ENCODE measurements at regions not wholly inside any gene's neighbourhood (a gene's known extent, or its start where the extent isn't known, plus 50 kb on each side); places are given as distances from the start of the nearest gene placed in this dataset.
"Not testable (repeated sequence)": the region's sequence is repeated elsewhere in the genome, so short reads cannot be mapped to it uniquely, and the experiment has no call there.

DNA sequence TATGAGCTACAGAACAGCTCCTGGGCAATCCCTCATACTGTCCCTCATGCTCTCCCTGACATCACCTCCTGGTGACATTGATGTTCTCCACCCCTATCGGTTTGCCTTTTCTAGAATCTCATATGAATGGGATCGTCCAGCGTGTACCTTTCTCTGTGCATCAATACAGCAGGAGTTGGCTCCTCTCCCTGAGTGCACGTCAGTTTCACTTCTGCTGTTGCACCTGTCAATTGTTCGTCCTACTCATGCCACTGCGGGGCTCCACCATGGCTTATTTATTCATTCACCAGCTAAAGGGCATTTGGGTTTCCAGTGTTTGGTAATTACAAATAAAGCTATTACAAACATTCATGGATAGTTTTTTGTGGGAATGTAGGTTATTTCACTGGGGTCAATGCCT lies 269.1 kb upstream of the ZFP42 start:
- DNase-seq (no peak), ATAC-seq (ENCODE audit: low FRiP score) (no peak)
- no peaks in the 10 kb centered on the region for H3K4me1 ChIP-seq (ENCODE audit: control insufficient read depth in 1 of 2, insufficient read depth in 2 of 2, low read length in 2 of 2)
- H3K27me3 ChIP-seq (ENCODE audit: control insufficient read depth in 1 of 2, insufficient read depth in 2 of 2, low read length in 1 of 2) = no peaks in the 10 kb centered on the region
- 95 to 96% methylated on average over 6 of the region's 6 CpGs for WGBS, 2 donors
- H3K27ac ChIP-seq (ENCODE audit: low read depth in 1 of 2, low read length in 2 of 2) = no peak overlapping the region
- no peaks in the 10 kb centered on the region for H3K9me3 ChIP-seq (ENCODE audit: control insufficient read depth, low read length)
- intact Hi-C loops (cut with DNase I) = no loop called here
- H3K36me3 ChIP-seq (ENCODE audit: control insufficient read depth in 1 of 2, insufficient read depth in 2 of 2, low read length in 1 of 2) = no peaks in the 10 kb centered on the region
- no peak overlapping the region for H3K4me3 ChIP-seq (ENCODE audit: low read length in 2 of 2)

DNA sequence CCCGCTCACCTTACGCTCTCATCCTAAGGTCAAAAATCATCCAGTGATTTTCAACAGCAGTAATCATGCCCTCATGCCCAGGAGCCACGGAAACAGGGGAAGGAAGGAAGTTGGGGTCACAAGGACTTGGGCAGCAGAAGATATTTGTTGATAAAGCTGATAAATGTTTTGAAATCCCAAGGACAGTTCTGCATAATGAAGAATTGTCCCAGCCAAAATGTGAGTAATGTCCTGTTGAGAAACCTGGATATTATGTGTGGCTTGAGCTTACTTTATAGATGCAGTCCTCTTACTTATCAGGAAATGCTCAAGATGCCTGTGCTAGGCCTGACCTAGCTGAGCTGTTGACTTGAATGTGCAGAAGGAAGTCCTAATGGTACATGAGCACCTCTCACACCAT lies 263.0 kb upstream of the ZFP42 start:
- no peak for ATAC-seq (ENCODE audit: low FRiP score)
- Histone ChIP-seq H3K9me3 (ENCODE audit: control insufficient read depth, low read length) (no peaks in the 10 kb centered on the region), H3K36me3 (ENCODE audit: control insufficient read depth in 1 of 2, insufficient read depth in 2 of 2, low read length in 1 of 2) (no peaks in the 10 kb centered on the region), H3K27ac (ENCODE audit: low read depth in 1 of 2, low read length in 2 of 2) (no peak overlapping the region), H3K4me3 (ENCODE audit: low read length in 2 of 2) (no peak overlapping the region), H3K27me3 (ENCODE audit: control insufficient read depth in 1 of 2, insufficient read depth in 2 of 2, low read length in 1 of 2) (no peaks in the 10 kb centered on the region), H3K4me1 (ENCODE audit: control insufficient read depth in 1 of 2, insufficient read depth in 2 of 2, low read length in 2 of 2) (no peaks in the 10 kb centered on the region)
- WGBS, 2 donors = 89 to 91% methylated on average over 3 of the region's 3 CpGs
- no peak for DNase-seq
- intact Hi-C loops (cut with DNase I) = no loop called here

- no peaks in the 10 kb centered on the region for H3K27me3 ChIP-seq (ENCODE audit: control insufficient read depth in 1 of 2, insufficient read depth in 2 of 2, low read length in 1 of 2)
- no peak for DNase-seq
- ATAC-seq (ENCODE audit: low FRiP score) = no peak
- no peaks in the 10 kb centered on the region for H3K4me1 ChIP-seq (ENCODE audit: control insufficient read depth in 1 of 2, insufficient read depth in 2 of 2, low read length in 2 of 2)
- intact Hi-C loops (cut with DNase I) = no loop called here
- H3K9me3 ChIP-seq (ENCODE audit: control insufficient read depth, low read length) = peaks cover 3% of the 10 kb centered on the region
- no peak overlapping the region for H3K27ac ChIP-seq (ENCODE audit: low read depth in 1 of 2, low read length in 2 of 2)
- H3K36me3 ChIP-seq (ENCODE audit: control insufficient read depth in 1 of 2, insufficient read depth in 2 of 2, low read length in 1 of 2) = no peaks in the 10 kb centered on the region
- no peak overlapping the region for H3K4me3 ChIP-seq (ENCODE audit: low read length in 2 of 2)
- 71 to 81% methylated on average over 1 of the region's 1 CpG for WGBS, 2 donors
Observed at GRCh38 chr4:187739771-187740170, 255.8 kb upstream of the ZFP42 start.

DNA sequence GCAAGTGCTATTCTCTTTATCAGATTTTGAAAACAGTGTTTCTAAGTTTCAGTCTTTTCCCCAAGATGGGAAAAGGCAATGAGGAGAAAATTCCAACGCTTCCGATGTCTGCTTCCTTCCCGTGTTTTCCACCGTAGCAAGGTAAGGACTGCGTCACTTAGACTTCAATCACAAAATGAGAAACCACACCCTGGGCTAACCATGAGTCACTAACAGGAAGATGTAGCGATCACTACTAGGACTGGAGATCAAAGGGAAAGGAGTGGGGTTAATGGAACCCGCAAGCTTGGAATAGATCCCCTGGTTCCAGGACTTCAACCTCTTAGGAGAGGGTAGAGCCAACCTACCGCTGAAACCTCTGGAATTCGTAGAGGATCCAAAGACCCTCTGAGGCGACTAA lies 250.7 kb upstream of the ZFP42 start:
- intact Hi-C loops (cut with DNase I) = no loop called here
- no peaks in the 10 kb centered on the region for H3K9me3 ChIP-seq (ENCODE audit: control insufficient read depth, low read length)
- no peaks in the 10 kb centered on the region for H3K36me3 ChIP-seq (ENCODE audit: control insufficient read depth in 1 of 2, insufficient read depth in 2 of 2, low read length in 1 of 2)
- WGBS, 2 donors = 96 to 97% methylated on average over 10 of the region's 10 CpGs
- no peak overlapping the region for H3K4me3 ChIP-seq (ENCODE audit: low read length in 2 of 2)
- no peak for DNase-seq
- no peak for ATAC-seq (ENCODE audit: low FRiP score)
- H3K27ac ChIP-seq (ENCODE audit: low read depth in 1 of 2, low read length in 2 of 2) = no peak overlapping the region
- no peaks in the 10 kb centered on the region for H3K27me3 ChIP-seq (ENCODE audit: control insufficient read depth in 1 of 2, insufficient read depth in 2 of 2, low read length in 1 of 2)
- H3K4me1 ChIP-seq (ENCODE audit: control insufficient read depth in 1 of 2, insufficient read depth in 2 of 2, low read length in 2 of 2) = no peaks in the 10 kb centered on the region

- H3K9me3 ChIP-seq (ENCODE audit: control insufficient read depth, low read length); H3K27ac ChIP-seq (ENCODE audit: low read depth in 1 of 2, low read length in 2 of 2); H3K36me3 ChIP-seq (ENCODE audit: control insufficient read depth in 1 of 2, insufficient read depth in 2 of 2, low read length in 1 of 2); intact Hi-C loops (cut with DNase I); H3K4me3 ChIP-seq (ENCODE audit: low read length in 2 of 2); DNase-seq; ATAC-seq (ENCODE audit: low FRiP score); H3K4me1 ChIP-seq (ENCODE audit: control insufficient read depth in 1 of 2, insufficient read depth in 2 of 2, low read length in 2 of 2); H3K27me3 ChIP-seq (ENCODE audit: control insufficient read depth in 1 of 2, insufficient read depth in 2 of 2, low read length in 1 of 2): not testable (repeated sequence)
- 89 to 97% methylated on average over 1 of the region's 1 CpG for WGBS, 2 donors
Observed at GRCh38 chr4:187750652-187751051, 244.9 kb upstream of the ZFP42 start.

- H3K4me3 ChIP-seq (ENCODE audit: low read length in 2 of 2) = no peak overlapping the region
- no peaks in the 10 kb centered on the region for H3K27me3 ChIP-seq (ENCODE audit: control insufficient read depth in 1 of 2, insufficient read depth in 2 of 2, low read length in 1 of 2)
- intact Hi-C loops (cut with DNase I) = no loop called here
- WGBS, 2 donors = 66 to 71% methylated on average over 3 of the region's 3 CpGs
- no peaks in the 10 kb centered on the region for H3K36me3 ChIP-seq (ENCODE audit: control insufficient read depth in 1 of 2, insufficient read depth in 2 of 2, low read length in 1 of 2)
- no peaks in the 10 kb centered on the region for H3K4me1 ChIP-seq (ENCODE audit: control insufficient read depth in 1 of 2, insufficient read depth in 2 of 2, low read length in 2 of 2)
- ATAC-seq (ENCODE audit: low FRiP score) = no peak
- no peaks in the 10 kb centered on the region for H3K9me3 ChIP-seq (ENCODE audit: control insufficient read depth, low read length)
- DNase-seq = no peak
- no peak overlapping the region for H3K27ac ChIP-seq (ENCODE audit: low read depth in 1 of 2, low read length in 2 of 2)
Observed at GRCh38 chr4:187767158-187767557, 228.4 kb upstream of the ZFP42 start.

GRCh38 chr4:187767687-187768086 lies 227.9 kb upstream of the ZFP42 start:
- H3K4me1 ChIP-seq (ENCODE audit: control insufficient read depth in 1 of 2, insufficient read depth in 2 of 2, low read length in 2 of 2) = no peaks in the 10 kb centered on the region
- H3K36me3 ChIP-seq (ENCODE audit: control insufficient read depth in 1 of 2, insufficient read depth in 2 of 2, low read length in 1 of 2) = no peaks in the 10 kb centered on the region
- no peak overlapping the region for H3K4me3 ChIP-seq (ENCODE audit: low read length in 2 of 2)
- no peak overlapping the region for H3K27ac ChIP-seq (ENCODE audit: low read depth in 1 of 2, low read length in 2 of 2)
- intact Hi-C loops (cut with DNase I) = no loop called here
- no peaks in the 10 kb centered on the region for H3K27me3 ChIP-seq (ENCODE audit: control insufficient read depth in 1 of 2, insufficient read depth in 2 of 2, low read length in 1 of 2)
- DNase-seq = no peak
- ATAC-seq (ENCODE audit: low FRiP score) = no peak
- H3K9me3 ChIP-seq (ENCODE audit: control insufficient read depth, low read length) = no peaks in the 10 kb centered on the region

DNA sequence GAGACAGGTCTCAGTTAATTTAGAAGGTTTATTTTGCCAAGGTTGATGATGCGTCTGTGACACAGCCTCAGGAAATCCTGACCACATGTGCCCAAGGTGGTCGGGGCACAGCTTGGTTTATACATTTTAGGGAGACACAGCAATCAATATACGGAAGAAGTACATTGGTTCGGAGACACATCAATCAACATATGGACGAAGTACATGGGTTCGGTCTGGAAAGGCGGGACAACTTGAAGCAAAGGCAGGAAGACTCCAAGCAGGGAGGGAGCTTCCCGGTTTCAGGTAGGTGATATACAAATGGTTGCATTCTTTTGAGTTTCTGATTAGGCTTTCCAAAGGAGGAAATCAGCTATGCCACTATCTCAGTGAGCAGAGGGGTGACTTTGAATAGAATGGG lies 225.2 kb upstream of the ZFP42 start:
- intact Hi-C loops (cut with DNase I) = no loop called here
- H3K36me3 ChIP-seq (ENCODE audit: control insufficient read depth in 1 of 2, insufficient read depth in 2 of 2, low read length in 1 of 2) = no peaks in the 10 kb centered on the region
- no peak for DNase-seq
- H3K4me1 ChIP-seq (ENCODE audit: control insufficient read depth in 1 of 2, insufficient read depth in 2 of 2, low read length in 2 of 2) = no peaks in the 10 kb centered on the region
- no peak overlapping the region for H3K4me3 ChIP-seq (ENCODE audit: low read length in 2 of 2)
- H3K27ac ChIP-seq (ENCODE audit: low read depth in 1 of 2, low read length in 2 of 2) = no peak overlapping the region
- no peaks in the 10 kb centered on the region for H3K9me3 ChIP-seq (ENCODE audit: control insufficient read depth, low read length)
- 96 to 97% methylated on average over 8 of the region's 8 CpGs for WGBS, 2 donors
- ATAC-seq (ENCODE audit: low FRiP score) = no peak
- no peaks in the 10 kb centered on the region for H3K27me3 ChIP-seq (ENCODE audit: control insufficient read depth in 1 of 2, insufficient read depth in 2 of 2, low read length in 1 of 2)

GRCh38 chr4:187777954-187778353 lies 217.6 kb upstream of the ZFP42 start:
- DNase-seq (no peak), ATAC-seq (ENCODE audit: low FRiP score) (no peak)
- Histone ChIP-seq H3K36me3 (ENCODE audit: control insufficient read depth in 1 of 2, insufficient read depth in 2 of 2, low read length in 1 of 2) (no peaks in the 10 kb centered on the region), H3K9me3 (ENCODE audit: control insufficient read depth, low read length) (no peaks in the 10 kb centered on the region), H3K4me1 (ENCODE audit: control insufficient read depth in 1 of 2, insufficient read depth in 2 of 2, low read length in 2 of 2) (no peaks in the 10 kb centered on the region), H3K27me3 (ENCODE audit: control insufficient read depth in 1 of 2, insufficient read depth in 2 of 2, low read length in 1 of 2) (no peaks in the 10 kb centered on the region), H3K27ac (ENCODE audit: low read depth in 1 of 2, low read length in 2 of 2) (no peak overlapping the region), H3K4me3 (ENCODE audit: low read length in 2 of 2) (no peak overlapping the region)
- WGBS, 2 donors = 89 to 91% methylated on average over 3 of the region's 3 CpGs
- intact Hi-C loops (cut with DNase I) = no loop called here

Data from aorta (tissue), 5 donors.